Pancreas (tissue), 10 donors: ENCODE measurements at regions not wholly inside any gene's neighbourhood (a gene's known extent, or its start where the extent isn't known, plus 50 kb on each side); places are given as distances from the start of the nearest gene placed in this dataset.

Experiments used
- ATAC-seq, 4 donors: fragments of 200-7000 bp; cut with Tn5 transposase; one replicate each; pipeline versions ENCODE4 v1.8.0 to v1.9.1; 2020; ENCODE audit warnings: mild to moderate bottlenecking in 4 of 4, moderate library complexity in 4 of 4
- DNase-seq, 6 donors: peaks; one replicate each; pipeline ENCODE4 v3.0.0-alpha.2; 2020
- FAIRE-seq: peaks from 2 replicates; lab custom pipeline; 2012; peaks lifted over from hg19 to GRCh38; lab: Jason Lieb, UNC
- H3K27ac ChIP-seq, 4 donors: fragments of 200-600 bp; sonication (generic); 1 replicate in 3 of 4; 2 replicates in 1 of 4; pipeline versions ENCODE4 v1.5.0 to v1.8.0; 2020
- H3K27me3 ChIP-seq, 4 donors: fragments of 200-600 bp; one replicate each; pipeline ENCODE4 v1.8.0; 2021
- H3K36me3 ChIP-seq, 3 donors: fragments of 200-600 bp; sonication (generic) in 1 of 3; one replicate each; pipeline versions ENCODE4 v1.5.0 to v1.8.0; 2020 to 2021
- H3K4me1 ChIP-seq, 3 donors: fragments of 200-600 bp; one replicate each; pipeline ENCODE4 v1.8.0; 2021
- H3K4me3 ChIP-seq, 4 donors: fragments of 200-600 bp; sonication (generic) in 2 of 4; one replicate each; pipeline versions ENCODE4 v1.5.0 to v1.8.0; 2020 to 2021
- H3K9me3 ChIP-seq, 4 donors: fragments of 200-600 bp; one replicate each; pipeline ENCODE4 v1.8.0; 2021
- WGBS, 2 donors: extraction: QIAGEN DNeasy Blood & Tissue Kit; methylation state at CpG; one replicate each; pipeline ENCODE4 v1.1.7; 2013; 5-methylcytosine and 5-hydroxymethylcytosine counted together
- intact Hi-C, 3 donors: fragments of 100-400 bp; cut with DNase I; formaldehyde crosslinking; loops; one replicate each; pipeline versions ENCODE4 v1.11.1 to v1.14.2; 2022
- TF ChIP-seq, protein P1 (sequence below), 4 donors: fragments of 200-600 bp; sonication (generic) in 3 of 4; IDR thresholded peaks; one replicate each; pipeline versions ENCODE4 v1.5.0 to v1.8.0; 2021; ENCODE audit warnings: antibody characterized with exemption in 4 of 4
- donor health status: healthy with polysubstance abuse.
- donor health status: DM: no; HTN: no; CAD: no; lungs with moderate emphysema.
- donor health status: DM: no; HTN: no; CAD: no.
- donor health status: control.
- donor health status: control.
- donor health status: Bipolar disorder and iron deficiency.
- donor health status: DM: yes; HTN: yes; CAD: no.
- donor health status: DM: no; HTN: no; CAD: no.
- donor health status: DM: no; HTN: no; CAD: no.
- donor health status: DM: yes; HTN: yes; CAD: no.

DNA sequence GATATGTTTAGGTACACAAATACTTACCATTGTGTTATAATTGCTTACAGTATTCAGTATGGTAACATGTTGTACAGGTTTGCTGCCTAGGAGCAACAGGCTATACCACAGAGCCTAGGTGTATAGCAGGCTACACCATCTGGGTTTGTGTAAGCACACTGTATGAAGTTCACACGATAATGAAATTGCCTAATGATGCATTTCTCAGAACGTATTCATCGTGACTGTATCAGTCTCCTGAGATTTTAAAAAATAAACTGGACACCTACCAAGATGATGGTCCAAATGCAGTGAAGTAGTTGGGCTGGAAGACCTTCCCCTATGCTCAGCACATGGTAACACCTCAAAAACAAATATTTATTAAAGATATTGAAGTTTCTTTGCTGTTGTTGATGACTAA, 103.3 kb upstream of the NFIB start:
- TF ChIP-seq, protein P1, sequence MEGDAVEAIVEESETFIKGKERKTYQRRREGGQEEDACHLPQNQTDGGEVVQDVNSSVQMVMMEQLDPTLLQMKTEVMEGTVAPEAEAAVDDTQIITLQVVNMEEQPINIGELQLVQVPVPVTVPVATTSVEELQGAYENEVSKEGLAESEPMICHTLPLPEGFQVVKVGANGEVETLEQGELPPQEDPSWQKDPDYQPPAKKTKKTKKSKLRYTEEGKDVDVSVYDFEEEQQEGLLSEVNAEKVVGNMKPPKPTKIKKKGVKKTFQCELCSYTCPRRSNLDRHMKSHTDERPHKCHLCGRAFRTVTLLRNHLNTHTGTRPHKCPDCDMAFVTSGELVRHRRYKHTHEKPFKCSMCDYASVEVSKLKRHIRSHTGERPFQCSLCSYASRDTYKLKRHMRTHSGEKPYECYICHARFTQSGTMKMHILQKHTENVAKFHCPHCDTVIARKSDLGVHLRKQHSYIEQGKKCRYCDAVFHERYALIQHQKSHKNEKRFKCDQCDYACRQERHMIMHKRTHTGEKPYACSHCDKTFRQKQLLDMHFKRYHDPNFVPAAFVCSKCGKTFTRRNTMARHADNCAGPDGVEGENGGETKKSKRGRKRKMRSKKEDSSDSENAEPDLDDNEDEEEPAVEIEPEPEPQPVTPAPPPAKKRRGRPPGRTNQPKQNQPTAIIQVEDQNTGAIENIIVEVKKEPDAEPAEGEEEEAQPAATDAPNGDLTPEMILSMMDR (IDR thresholded peaks at IDR 0.05): no peak
- FAIRE-seq (no peak), ATAC-seq (no peak), DNase-seq (no peak)
- no peaks in the 10 kb centered on the region for H3K4me1 ChIP-seq
- 77 to 82% methylated on average over 3 of the region's 3 CpGs for WGBS, 2 donors
- H3K27me3 ChIP-seq: no peaks in the 10 kb centered on the region
- H3K36me3 ChIP-seq: no peaks in the 10 kb centered on the region
- no peaks in the 10 kb centered on the region for H3K9me3 ChIP-seq
- intact Hi-C loops: no loop called here
- no peak overlapping the region for H3K4me3 ChIP-seq
- H3K27ac ChIP-seq: no peak overlapping the region

DNA sequence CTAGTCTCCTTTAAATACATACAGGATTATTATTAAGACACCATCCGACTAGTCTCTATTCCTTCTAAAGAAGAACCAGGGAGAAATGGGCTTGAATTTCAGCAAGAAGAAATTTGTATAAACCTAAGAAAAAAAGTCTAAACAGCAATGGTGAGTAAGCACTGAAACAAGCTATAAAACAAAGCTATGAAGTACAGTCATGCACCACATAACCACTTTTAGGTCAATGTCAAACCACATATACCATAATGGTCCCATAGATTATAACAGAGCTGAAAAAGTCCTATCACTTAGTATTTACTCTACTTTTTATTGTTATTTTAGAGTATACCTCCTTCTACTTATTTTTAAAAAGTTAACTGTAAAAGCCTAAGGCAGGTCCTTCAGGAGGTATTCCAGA, 102.0 kb upstream of the NFIB start:
- WGBS, 2 donors: 76 to 81% methylated on average over 1 of the region's 1 CpG
- FAIRE-seq: no peak

DNA sequence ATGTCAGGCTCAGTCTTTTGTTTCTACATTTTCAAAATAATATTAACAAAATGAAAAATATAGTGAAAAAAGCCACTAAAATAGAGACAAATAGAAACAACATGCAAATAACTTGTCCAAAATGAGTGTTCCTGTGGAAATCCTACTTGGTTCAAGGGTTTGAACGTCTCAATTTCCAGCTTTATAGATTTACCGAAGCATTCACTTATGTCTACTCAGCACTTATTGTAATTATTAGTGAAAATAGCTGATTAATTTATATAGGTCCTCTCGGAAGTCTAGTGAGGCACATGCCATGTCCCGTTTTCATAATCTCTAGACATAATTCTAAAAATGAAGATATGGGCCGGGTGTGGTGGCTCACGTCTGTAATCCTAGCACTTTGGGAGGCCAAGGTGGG, 99.9 kb upstream of the NFIB start:
- WGBS, 2 donors: 70 to 89% methylated on average over 6 of the region's 6 CpGs
- ATAC-seq (no peak), DNase-seq (no peak), FAIRE-seq (no peak)
- Histone ChIP-seq H3K27ac (no peak overlapping the region), H3K4me3 (no peak overlapping the region), H3K4me1 (no peaks in the 10 kb centered on the region), H3K27me3 (no peaks in the 10 kb centered on the region), H3K9me3 (no peaks in the 10 kb centered on the region), H3K36me3 (no peaks in the 10 kb centered on the region)
- intact Hi-C loops: no loop called here
- TF ChIP-seq, protein P1 (IDR thresholded peaks at IDR 0.05): no peak

More for the DNA sequence above, 102.0 kb upstream of the NFIB start:
- no peaks in the 10 kb centered on the region for H3K4me1 ChIP-seq
- H3K27ac ChIP-seq: no peak overlapping the region
- no peak overlapping the region for H3K4me3 ChIP-seq
- TF ChIP-seq, protein P1 (IDR thresholded peaks at IDR 0.05): no peak
- no peaks in the 10 kb centered on the region for H3K27me3 ChIP-seq
- H3K36me3 ChIP-seq: no peaks in the 10 kb centered on the region
- DNase-seq: no peak
- ATAC-seq: no peak
- H3K9me3 ChIP-seq: no peaks in the 10 kb centered on the region
- intact Hi-C loops: no loop called here

DNA sequence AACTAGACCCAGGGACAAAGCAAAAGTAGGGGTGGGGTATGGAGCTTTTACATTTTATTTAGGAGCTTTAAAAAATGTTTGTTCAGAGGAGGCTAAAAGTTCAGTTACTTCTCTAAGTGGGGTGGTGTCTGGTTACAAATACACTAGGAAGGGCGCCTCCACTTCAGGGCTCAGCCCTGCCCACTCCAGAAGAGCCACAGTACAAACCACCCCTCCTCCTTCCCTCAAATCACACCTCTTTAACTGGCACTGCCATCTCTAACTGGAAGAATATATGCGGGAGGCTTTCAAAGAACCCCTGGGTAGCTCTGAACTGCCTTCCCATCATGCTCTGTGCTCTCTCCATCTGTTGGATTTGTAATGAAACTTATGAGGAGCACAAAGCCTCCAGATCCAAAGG, 98.8 kb upstream of the NFIB start:
- ATAC-seq (no peak), DNase-seq (no peak), FAIRE-seq (no peak)
- Histone ChIP-seq H3K27me3 (no peaks in the 10 kb centered on the region), H3K9me3 (no peaks in the 10 kb centered on the region), H3K36me3 (no peaks in the 10 kb centered on the region), H3K4me3 (no peak overlapping the region), H3K27ac (no peak overlapping the region), H3K4me1 (no peaks in the 10 kb centered on the region)
- WGBS, 2 donors: 72 to 88% methylated on average over 2 of the region's 2 CpGs
- intact Hi-C loops: no loop called here
- TF ChIP-seq, protein P1 (IDR thresholded peaks at IDR 0.05): no peak

DNA sequence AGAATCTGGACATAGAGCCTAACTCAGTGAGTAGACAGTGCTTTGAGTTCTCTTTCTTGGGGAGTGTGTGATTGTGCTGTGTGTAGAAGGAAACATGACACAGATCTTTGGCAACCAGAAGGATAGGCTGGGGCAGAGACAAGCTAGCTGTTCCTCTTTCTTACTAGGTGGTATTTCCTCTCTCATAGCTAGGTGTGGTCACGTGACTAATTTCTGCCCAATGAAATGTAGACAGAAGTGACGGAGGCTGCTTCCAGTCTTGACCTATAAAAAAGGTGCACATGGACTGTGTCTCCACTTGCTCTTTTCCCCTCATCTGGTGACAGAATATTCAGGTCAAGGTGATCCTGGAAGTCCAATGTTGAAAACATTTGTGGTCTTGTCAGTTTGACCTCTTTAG, 92.5 kb upstream of the NFIB start:
- WGBS, 2 donors: 78 to 90% methylated on average over 2 of the region's 2 CpGs
- intact Hi-C loops: no loop called here
- Histone ChIP-seq H3K27ac (no peak overlapping the region), H3K27me3 (no peaks in the 10 kb centered on the region), H3K9me3 (no peaks in the 10 kb centered on the region), H3K4me1 (no peaks in the 10 kb centered on the region), H3K36me3 (no peaks in the 10 kb centered on the region), H3K4me3 (no peak overlapping the region)
- ATAC-seq: no peak
- no peak for DNase-seq
- no peak for FAIRE-seq
- TF ChIP-seq, protein P1 (IDR thresholded peaks at IDR 0.05): no peak
